Hematopoietic multipotent progenitor cell treated with erythropoietin and hydrocortisone succinate and interleukin-3 and kit ligand, for 15 days (in vitro differentiated cells): ENCODE measurements at regions not wholly inside any gene's neighbourhood (a gene's known extent, or its start where the extent isn't known, plus 50 kb on each side); places are given as distances from the start of the nearest gene placed in this dataset.

Experiments
- DNase-seq: peaks from one replicate; pipeline ENCODE4 v3.0.0-alpha.2; 2015; ENCODE audit warnings: low spot score

- DNase-seq: no peak
Observed at GRCh38 chr20:10990625-10991382, 317.0 kb upstream of the JAG1 start.

- no peak for DNase-seq
Observed at GRCh38 chr20:10992731-10993130, 318.9 kb upstream of the JAG1 start.

GRCh38 chr20:10994991-10995700 is 321.3 kb upstream of the JAG1 start:
- no peak for DNase-seq

- DNase-seq: no peak
Observed at GRCh38 chr20:10998476-10998875, 324.7 kb upstream of the JAG1 start.

GRCh38 chr20:11000416-11000815 is 326.6 kb upstream of the JAG1 start:
- no peak for DNase-seq

GRCh38 chr20:11001302-11001701 is 327.5 kb upstream of the JAG1 start:
- no peak for DNase-seq

GRCh38 chr20:11001764-11002540 is 328.2 kb upstream of the JAG1 start:
- DNase-seq: no peak

GRCh38 chr20:11003341-11003740 is 329.5 kb upstream of the JAG1 start:
- DNase-seq: no peak

GRCh38 chr20:11008444-11009033 is 334.7 kb upstream of the JAG1 start:
- no peak for DNase-seq

- no peak for DNase-seq
Observed at GRCh38 chr20:11011653-11012052, 337.9 kb upstream of the JAG1 start.

- no peak for DNase-seq
Observed at GRCh38 chr20:11012975-11013374, 339.2 kb upstream of the JAG1 start.

GRCh38 chr20:11013801-11014200 is 340.0 kb upstream of the JAG1 start:
- no peak for DNase-seq

- no peak for DNase-seq
Observed at GRCh38 chr20:11015440-11015839, 341.6 kb upstream of the JAG1 start.

- DNase-seq: no peak
Observed at GRCh38 chr20:11017446-11017845, 343.6 kb upstream of the JAG1 start.

GRCh38 chr20:11018668-11019170 is 344.9 kb upstream of the JAG1 start:
- DNase-seq: no peak

GRCh38 chr20:11020712-11021111 is 346.9 kb upstream of the JAG1 start:
- no peak for DNase-seq

- no peak for DNase-seq
Observed at GRCh38 chr20:11027224-11027623, 353.4 kb upstream of the JAG1 start.

- no peak for DNase-seq
Observed at GRCh38 chr20:11030351-11030750, 356.6 kb upstream of the JAG1 start.

GRCh38 chr20:11031300-11031699 is 357.5 kb upstream of the JAG1 start:
- DNase-seq: no peak

GRCh38 chr20:11032611-11033010 is 358.8 kb upstream of the JAG1 start:
- no peak for DNase-seq

GRCh38 chr20:11034025-11034424 is 360.2 kb upstream of the JAG1 start:
- no peak for DNase-seq

GRCh38 chr20:11035211-11035610 is 361.4 kb upstream of the JAG1 start:
- DNase-seq: no peak
